Trophoblast cell (in vitro differentiated cells and primary cell): ENCODE measurements at regions not wholly inside any gene's neighbourhood (a gene's known extent, or its start where the extent isn't known, plus 50 kb on each side); places are given as distances from the start of the nearest gene placed in this dataset.

Experiments used
- DNase-seq, 2 donors: peaks; one replicate each; pipeline ENCODE4 v3.0.0-alpha.2; 2016
- H2AFZ ChIP-seq: 2 replicates; pipeline ENCODE4 v1.6.1; 2013; ENCODE audit warnings: low read length, moderate library complexity, mild to moderate bottlenecking; ENCODE audit not compliant: insufficient read depth, poor library complexity
- H2AK5ac ChIP-seq: 2 replicates; pipeline ENCODE4 v1.6.1; 2013; ENCODE audit warnings: mild to moderate bottlenecking, low read length
- H2BK120ac ChIP-seq: 2 replicates; pipeline ENCODE4 v1.6.1; 2013; ENCODE audit warnings: low read length, mild to moderate bottlenecking, moderate library complexity; ENCODE audit not compliant: insufficient read depth, poor library complexity
- H2BK12ac ChIP-seq: 2 replicates; pipeline ENCODE4 v1.6.1; 2013; ENCODE audit warnings: mild to moderate bottlenecking, low read length, moderate library complexity
- H2BK5ac ChIP-seq: 2 replicates; pipeline ENCODE4 v1.6.1; 2013; ENCODE audit warnings: low read length, low read depth, moderate library complexity, mild to moderate bottlenecking; ENCODE audit not compliant: poor library complexity
- H3K14ac ChIP-seq: 2 replicates; pipeline ENCODE4 v1.6.1; 2013; ENCODE audit warnings: mild to moderate bottlenecking, low read length
- H3K18ac ChIP-seq: 2 replicates; pipeline ENCODE4 v1.6.1; 2013; ENCODE audit warnings: mild to moderate bottlenecking, low read length
- H3K23ac ChIP-seq: 2 replicates; pipeline ENCODE4 v1.6.1; 2013; ENCODE audit warnings: low read length
- H3K27ac ChIP-seq: 2 replicates; pipeline ENCODE4 v1.5.1; 2013; ENCODE audit warnings: low read depth, mild to moderate bottlenecking, inconsistent platforms, low read length, moderate library complexity
- H3K27me3 ChIP-seq: 2 replicates; pipeline ENCODE4 v1.6.1; 2013; ENCODE audit warnings: inconsistent platforms, mild to moderate bottlenecking, low read length, moderate library complexity; ENCODE audit not compliant: insufficient read depth
- H3K36me3 ChIP-seq, 2 experiments: 1 replicate in 1 of 2; 2 replicates in 1 of 2; pipeline ENCODE4 v1.6.1; 2013; ENCODE audit warnings: low read length in 2 of 2, mild to moderate bottlenecking in 2 of 2, moderate library complexity in 1 of 2; ENCODE audit not compliant: insufficient read depth in 2 of 2, control insufficient read depth in 1 of 2
- H3K4ac ChIP-seq: 2 replicates; pipeline ENCODE4 v1.6.1; 2013; ENCODE audit warnings: low read depth, mild to moderate bottlenecking, low read length, moderate library complexity
- H3K4me1 ChIP-seq, 2 experiments: 1 replicate in 1 of 2; 2 replicates in 1 of 2; pipeline ENCODE4 v1.6.1; 2013; ENCODE audit warnings: low read length in 2 of 2, mild to moderate bottlenecking in 2 of 2, moderate library complexity in 1 of 2; ENCODE audit not compliant: insufficient read depth in 2 of 2, control insufficient read depth in 1 of 2
- H3K4me2 ChIP-seq: 2 replicates; pipeline ENCODE4 v1.6.1; 2013; ENCODE audit warnings: inconsistent platforms, mild to moderate bottlenecking, low read length, moderate library complexity
- H3K4me3 ChIP-seq: 2 replicates; pipeline ENCODE4 v1.5.1; 2013; ENCODE audit warnings: mild to moderate bottlenecking, low read depth, low read length, inconsistent platforms
- H3K79me1 ChIP-seq: one replicate; pipeline ENCODE4 v1.6.1; 2013; ENCODE audit warnings: low read length
- H3K79me2 ChIP-seq: 2 replicates; pipeline ENCODE4 v1.6.1; 2013; ENCODE audit warnings: low read length, mild to moderate bottlenecking; ENCODE audit not compliant: control insufficient read depth, insufficient read depth, poor library complexity
- H3K9ac ChIP-seq: 2 replicates; pipeline ENCODE4 v1.6.1; 2013; ENCODE audit warnings: mild to moderate bottlenecking, low read length
- H3K9me3 ChIP-seq: 2 replicates; pipeline ENCODE4 v1.6.1; 2013; ENCODE audit warnings: low read depth, mild to moderate bottlenecking, control low read depth, inconsistent platforms, low read length; ENCODE audit not compliant: insufficient read depth
- H4K12ac ChIP-seq: 2 replicates; pipeline ENCODE4 v1.6.1; 2013; ENCODE audit warnings: low read depth, mild to moderate bottlenecking, low read length, moderate library complexity
- H4K8ac ChIP-seq: 2 replicates; pipeline ENCODE4 v1.6.1; 2013; ENCODE audit warnings: low read depth, mild to moderate bottlenecking, low read length, moderate library complexity
- H4K91ac ChIP-seq: one replicate; pipeline ENCODE4 v1.6.1; 2013; ENCODE audit warnings: low read depth, mild to moderate bottlenecking, low read length, moderate library complexity
- WGBS: extraction: QIAGEN DNeasy Blood & Tissue Kit; methylation state at CpG from one replicate; pipeline ENCODE4 v1.1.7; 2013; ENCODE audit warnings: missing lambda C conversion rate; ENCODE audit not compliant: insufficient read length, insufficient coverage; ENCODE audit errors: extremely low coverage; 5-methylcytosine and 5-hydroxymethylcytosine counted together

- Histone ChIP-seq H3K14ac (no peak overlapping the region), H4K8ac (no peak overlapping the region), H3K18ac (no peak overlapping the region), H3K27me3 (no peaks in the 10 kb centered on the region), H4K91ac (no peak overlapping the region), H3K4me1 (no peaks in the 10 kb centered on the region), H2BK12ac (no peak overlapping the region), H3K79me1 (no peaks in the 10 kb centered on the region), H2AK5ac (no peak overlapping the region), H2BK5ac (no peak overlapping the region), H4K12ac (no peak overlapping the region), H3K4ac (no peak overlapping the region), H3K27ac (no peak overlapping the region), H3K36me3 (no peaks in the 10 kb centered on the region), H2AFZ (no peak overlapping the region), H3K79me2 (no peaks in the 10 kb centered on the region), H3K4me2 (no peak overlapping the region), H3K9me3 (no peaks in the 10 kb centered on the region), H3K4me3 (no peak overlapping the region), H2BK120ac (no peak overlapping the region), H3K9ac (no peak overlapping the region), H3K23ac (no peak overlapping the region)
- no peak for DNase-seq
- WGBS = no CpG with 5 or more reads among the region's 4 CpGs
These were observed 410.1 kb downstream of the SUCLG1 start for GRCh38 chr2:84048964-84049363.

DNA sequence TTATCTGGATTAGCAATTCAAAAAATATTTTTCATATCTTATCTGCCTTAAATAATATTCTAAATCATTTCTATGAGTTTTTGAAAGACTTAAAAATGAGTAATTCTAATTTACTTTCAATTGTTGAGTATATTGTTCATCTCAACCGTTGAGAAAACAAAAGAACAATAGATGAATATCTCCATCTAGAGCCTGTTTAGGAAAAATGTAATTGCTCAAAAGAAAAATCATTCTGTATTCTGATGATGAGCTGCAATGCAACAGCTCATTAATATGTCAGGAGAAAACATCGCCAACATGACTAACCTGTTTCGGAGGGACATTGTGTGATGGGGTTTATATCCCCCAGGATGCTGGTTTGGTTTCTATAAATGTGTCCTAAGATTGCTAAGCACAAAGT is 417.6 kb downstream of the SUCLG1 start:
- Histone ChIP-seq H4K12ac (no peak overlapping the region), H2BK5ac (no peak overlapping the region), H3K27ac (no peak overlapping the region), H3K27me3 (no peaks in the 10 kb centered on the region), H3K4me2 (no peak overlapping the region), H3K9me3 (no peaks in the 10 kb centered on the region), H3K14ac (no peak overlapping the region), H3K18ac (no peak overlapping the region), H2BK120ac (no peak overlapping the region), H2AK5ac (no peak overlapping the region), H4K8ac (no peak overlapping the region), H4K91ac (no peak overlapping the region), H3K36me3 (no peaks in the 10 kb centered on the region), H2AFZ (no peak overlapping the region), H3K79me2 (no peaks in the 10 kb centered on the region), H3K4ac (no peak overlapping the region), H3K9ac (no peak overlapping the region), H3K4me1 (no peaks in the 10 kb centered on the region), H3K4me3 (no peak overlapping the region), H2BK12ac (no peak overlapping the region), H3K79me1 (no peaks in the 10 kb centered on the region), H3K23ac (no peak overlapping the region)
- WGBS = no CpG with 5 or more reads among the region's 3 CpGs
- DNase-seq = no peak

DNA sequence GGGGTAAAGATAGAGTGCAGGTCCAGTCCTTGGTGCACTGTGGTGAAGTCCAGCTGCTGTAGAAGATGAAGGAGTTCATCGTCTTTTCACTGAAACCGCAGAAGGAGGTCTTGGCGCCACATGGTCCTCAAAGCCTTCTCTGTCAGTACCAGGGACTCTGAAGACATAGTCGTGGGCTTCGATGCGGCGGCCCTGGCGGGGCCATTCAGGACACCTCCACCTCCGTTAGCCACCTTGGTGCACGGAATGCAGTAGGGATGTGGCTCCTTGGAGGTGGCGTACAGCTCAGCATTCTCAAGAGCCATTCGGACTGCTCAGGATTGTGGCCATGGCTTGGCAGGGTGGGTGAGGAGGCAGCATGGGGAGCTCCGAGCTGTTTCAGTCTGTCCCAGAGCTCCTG is 418.8 kb downstream of the SUCLG1 start:
- no peaks in the 10 kb centered on the region for H3K9me3 ChIP-seq
- H3K14ac ChIP-seq = no peak overlapping the region
- H4K91ac ChIP-seq = no peak overlapping the region
- no peak overlapping the region for H3K4me2 ChIP-seq
- no peaks in the 10 kb centered on the region for H3K79me2 ChIP-seq
- no CpG with 5 or more reads among the region's 13 CpGs for WGBS
- no peak for DNase-seq
- no peak overlapping the region for H2BK12ac ChIP-seq
- H3K27me3 ChIP-seq = no peaks in the 10 kb centered on the region
- H3K4me1 ChIP-seq = no peaks in the 10 kb centered on the region
- no peak overlapping the region for H3K27ac ChIP-seq
- H4K8ac ChIP-seq = no peak overlapping the region
- H3K23ac ChIP-seq = no peak overlapping the region
- H3K36me3 ChIP-seq = no peaks in the 10 kb centered on the region
- no peak overlapping the region for H2AFZ ChIP-seq
- H3K4me3 ChIP-seq = no peak overlapping the region
- H3K9ac ChIP-seq = no peak overlapping the region
- H2AK5ac ChIP-seq = no peak overlapping the region
- no peak overlapping the region for H4K12ac ChIP-seq
- no peak overlapping the region for H2BK5ac ChIP-seq
- no peak overlapping the region for H3K18ac ChIP-seq
- no peak overlapping the region for H2BK120ac ChIP-seq
- H3K4ac ChIP-seq = no peak overlapping the region
- no peaks in the 10 kb centered on the region for H3K79me1 ChIP-seq

- WGBS = no CpG with 5 or more reads among the region's 2 CpGs
- Histone ChIP-seq H4K8ac (no peak overlapping the region), H3K14ac (no peak overlapping the region), H4K91ac (no peak overlapping the region), H3K9ac (no peak overlapping the region), H3K27ac (no peak overlapping the region), H2AFZ (no peak overlapping the region), H3K27me3 (no peaks in the 10 kb centered on the region), H2BK5ac (no peak overlapping the region), H3K36me3 (no peaks in the 10 kb centered on the region), H3K4me2 (no peak overlapping the region), H3K18ac (no peak overlapping the region), H3K79me1 (no peaks in the 10 kb centered on the region), H3K9me3 (no peaks in the 10 kb centered on the region), H3K4me1 (no peaks in the 10 kb centered on the region), H3K23ac (no peak overlapping the region), H3K4ac (no peak overlapping the region), H2AK5ac (no peak overlapping the region), H4K12ac (no peak overlapping the region), H2BK120ac (no peak overlapping the region), H2BK12ac (no peak overlapping the region), H3K4me3 (no peak overlapping the region), H3K79me2 (no peaks in the 10 kb centered on the region)
- no peak for DNase-seq
These were observed 420.2 kb downstream of the SUCLG1 start for GRCh38 chr2:84038866-84039265.
